ENCODE measurements at regions not wholly inside any gene's neighbourhood (a gene's known extent, or its start where the extent isn't known, plus 50 kb on each side); places are given as distances from the start of the nearest gene placed in this dataset.

DNA sequence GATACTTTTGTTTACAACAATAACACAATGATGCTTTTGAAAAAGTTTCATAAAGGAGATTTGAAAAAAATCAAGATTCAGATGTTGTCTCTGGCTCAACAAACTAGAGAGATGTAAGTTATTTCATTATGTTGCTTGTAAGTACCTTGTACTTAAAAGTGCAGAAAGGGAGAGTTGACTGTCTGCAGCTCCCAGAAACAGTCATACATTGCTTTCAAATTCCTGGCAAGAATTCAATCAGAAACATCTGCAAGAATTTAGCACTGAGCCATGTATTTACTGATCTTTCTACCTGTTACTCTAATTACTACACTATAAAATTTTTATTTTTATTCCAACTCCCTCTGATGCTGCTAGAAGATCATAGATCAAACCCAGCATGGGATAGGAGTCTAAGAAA, 1261.3 kb upstream of the SPRY2 start:
- Histone ChIP-seq H4K20me1 (ENCODE audit: insufficient read depth, low read length) (no peaks in the 10 kb centered on the region), H2AFZ (ENCODE audit: insufficient read depth, low read depth, low read length, poor library complexity, severe bottlenecking) (no peak overlapping the region), H3K79me2 (ENCODE audit: insufficient read depth, low read length) (no peaks in the 10 kb centered on the region), H3K4me2 (replicated peaks; ENCODE audit: extremely low read depth, low read length, poor library complexity, severe bottlenecking) (no peak overlapping the region), H3K27ac (ENCODE audit: low read depth in 1 of 2, low read length in 2 of 2) (no peak overlapping the region), H3K9ac (ENCODE audit: insufficient read depth, low read length, poor library complexity, severe bottlenecking) (no peak overlapping the region), H3K36me3 (replicated peaks in 1 of 2; ENCODE audit: control insufficient read depth in 1 of 2, insufficient read depth in 2 of 2, low read length in 2 of 2) (no peaks in the 10 kb centered on the region), H3K4me1 (ENCODE audit: control insufficient read depth in 1 of 2, insufficient read depth in 2 of 2, low read length in 2 of 2) (no peaks in the 10 kb centered on the region), H3K27me3 (ENCODE audit: control insufficient read depth in 2 of 2, insufficient read depth in 2 of 2, low read length in 2 of 2) (no peaks in the 10 kb centered on the region), H3K4me3 (replicated peaks in 1 of 3; ENCODE audit: low read depth in 2 of 3, low read length in 3 of 3) (no peak overlapping the region), H3K9me3 (replicated peaks in 1 of 2; ENCODE audit: control insufficient read depth in 1 of 2, insufficient read depth in 1 of 2, low read length in 2 of 2) (peaks cover 0 to 3% of the 10 kb centered on the region in 2 donors)
- DNase-seq = no peak
- H3K4me1 Mint-ChIP-seq = no peaks in the 10 kb centered on the region
- no peaks in the 10 kb centered on the region for H3K36me3 Mint-ChIP-seq
- no peak overlapping the region for H3K4me3 Mint-ChIP-seq
- H3K9me3 Mint-ChIP-seq = peaks cover 0 to 4% (median 0%) of the 10 kb centered on the region in 7 donors
- intact Hi-C loops (cut with micrococcal nuclease) = no loop called here
- no peak for TF ChIP-seq CTCF (IDR thresholded peaks at IDR 0.05)
- peaks cover 0 to 2% (median 0%) of the 10 kb centered on the region in 3 donors for H3K27me3 Mint-ChIP-seq (ENCODE audit: low read depth in 3 of 3)
- no peak overlapping the region for H3K27ac Mint-ChIP-seq

DNA sequence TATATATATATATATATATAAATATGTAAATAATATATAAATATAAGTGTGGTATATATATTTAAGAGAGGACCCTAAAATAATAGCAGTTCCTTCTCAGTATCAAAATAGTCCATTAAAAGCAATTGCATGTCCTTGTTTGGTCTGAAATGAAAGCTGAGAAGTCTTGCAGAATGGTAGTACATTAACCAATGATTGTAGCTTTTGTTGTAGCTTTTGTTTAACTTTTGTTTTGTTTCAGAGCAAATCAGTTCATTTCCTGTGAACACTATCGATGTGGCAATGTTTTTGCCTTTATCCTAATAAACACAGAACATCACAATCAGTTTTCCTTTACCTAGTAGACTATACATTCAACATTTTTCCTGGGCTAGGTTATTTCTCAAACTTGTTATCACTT, 1256.2 kb upstream of the SPRY2 start:
- 75% methylated on average over 1 of the region's 1 CpG for WGBS (ENCODE audit: insufficient coverage)
- TF ChIP-seq CTCF (IDR thresholded peaks at IDR 0.05) = no peak

More for the DNA sequence above, 1256.2 kb upstream of the SPRY2 start:
- no peaks in the 10 kb centered on the region for H3K79me2 ChIP-seq (ENCODE audit: insufficient read depth, low read length)
- H3K9me3 ChIP-seq (replicated peaks in 1 of 2; ENCODE audit: control insufficient read depth in 1 of 2, insufficient read depth in 1 of 2, low read length in 2 of 2) = no peaks in the 10 kb centered on the region
- H3K9ac ChIP-seq (ENCODE audit: insufficient read depth, low read length, poor library complexity, severe bottlenecking) = no peak overlapping the region
- no peaks in the 10 kb centered on the region for H4K20me1 ChIP-seq (ENCODE audit: insufficient read depth, low read length)
- H3K9me3 Mint-ChIP-seq = peaks cover 0 to 2% (median 0%) of the 10 kb centered on the region in 7 donors
- H3K27ac Mint-ChIP-seq = no peak overlapping the region
- no peaks in the 10 kb centered on the region for H3K27me3 Mint-ChIP-seq (ENCODE audit: low read depth in 3 of 3)
- H3K4me1 ChIP-seq (ENCODE audit: control insufficient read depth in 1 of 2, insufficient read depth in 2 of 2, low read length in 2 of 2) = no peaks in the 10 kb centered on the region
- no peak for DNase-seq
- H3K4me1 Mint-ChIP-seq = no peaks in the 10 kb centered on the region
- no peaks in the 10 kb centered on the region for H3K27me3 ChIP-seq (ENCODE audit: control insufficient read depth in 2 of 2, insufficient read depth in 2 of 2, low read length in 2 of 2)
- H3K4me3 Mint-ChIP-seq = no peak overlapping the region
- intact Hi-C loops (cut with micrococcal nuclease) = no loop called here
- H3K36me3 Mint-ChIP-seq = no peaks in the 10 kb centered on the region
- no peak overlapping the region for H3K4me2 ChIP-seq (replicated peaks; ENCODE audit: extremely low read depth, low read length, poor library complexity, severe bottlenecking)
- no peaks in the 10 kb centered on the region for H3K36me3 ChIP-seq (replicated peaks in 1 of 2; ENCODE audit: control insufficient read depth in 1 of 2, insufficient read depth in 2 of 2, low read length in 2 of 2)
- H3K4me3 ChIP-seq (replicated peaks in 1 of 3; ENCODE audit: low read depth in 2 of 3, low read length in 3 of 3) = no peak overlapping the region
- H3K27ac ChIP-seq (ENCODE audit: low read depth in 1 of 2, low read length in 2 of 2) = no peak overlapping the region
- H2AFZ ChIP-seq (ENCODE audit: insufficient read depth, low read depth, low read length, poor library complexity, severe bottlenecking) = no peak overlapping the region

All from CD14-positive monocyte (primary cell).